GM12873 (cell line): ENCODE measurements at regions not wholly inside any gene's neighbourhood (a gene's known extent, or its start where the extent isn't known, plus 50 kb on each side); places are given as distances from the start of the nearest gene placed in this dataset.

ENCODE experiments used
- TF ChIP-seq, protein P1 (sequence below): IDR thresholded peaks from 2 replicates; pipeline ENCODE4 v1.5.1; 2012; ENCODE audit warnings: low read depth, mild to moderate bottlenecking, moderate library complexity, low read length, control low read depth; ENCODE audit not compliant: insufficient read depth; ENCODE audit errors: missing control alignments

DNA sequence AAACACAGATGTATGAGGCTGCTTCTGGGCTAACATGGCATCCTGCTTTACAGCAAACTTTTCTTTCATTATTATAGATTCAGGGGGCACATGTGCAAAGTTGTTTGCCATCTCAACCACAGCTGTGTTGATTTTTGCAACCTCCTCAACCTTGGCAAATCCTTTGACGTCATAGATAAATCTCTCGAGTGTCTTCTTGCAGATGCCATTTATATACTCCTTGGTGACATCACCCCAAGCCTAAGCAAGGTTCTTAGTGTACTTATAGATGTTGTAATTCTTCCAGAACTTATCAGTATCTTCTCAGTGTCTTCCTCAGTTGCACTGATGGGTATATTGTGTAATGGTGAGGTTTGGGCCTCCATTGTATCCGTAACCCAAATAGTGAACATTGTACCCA, 135.4 kb upstream of the RPH3A start:
- TF ChIP-seq, protein P1, sequence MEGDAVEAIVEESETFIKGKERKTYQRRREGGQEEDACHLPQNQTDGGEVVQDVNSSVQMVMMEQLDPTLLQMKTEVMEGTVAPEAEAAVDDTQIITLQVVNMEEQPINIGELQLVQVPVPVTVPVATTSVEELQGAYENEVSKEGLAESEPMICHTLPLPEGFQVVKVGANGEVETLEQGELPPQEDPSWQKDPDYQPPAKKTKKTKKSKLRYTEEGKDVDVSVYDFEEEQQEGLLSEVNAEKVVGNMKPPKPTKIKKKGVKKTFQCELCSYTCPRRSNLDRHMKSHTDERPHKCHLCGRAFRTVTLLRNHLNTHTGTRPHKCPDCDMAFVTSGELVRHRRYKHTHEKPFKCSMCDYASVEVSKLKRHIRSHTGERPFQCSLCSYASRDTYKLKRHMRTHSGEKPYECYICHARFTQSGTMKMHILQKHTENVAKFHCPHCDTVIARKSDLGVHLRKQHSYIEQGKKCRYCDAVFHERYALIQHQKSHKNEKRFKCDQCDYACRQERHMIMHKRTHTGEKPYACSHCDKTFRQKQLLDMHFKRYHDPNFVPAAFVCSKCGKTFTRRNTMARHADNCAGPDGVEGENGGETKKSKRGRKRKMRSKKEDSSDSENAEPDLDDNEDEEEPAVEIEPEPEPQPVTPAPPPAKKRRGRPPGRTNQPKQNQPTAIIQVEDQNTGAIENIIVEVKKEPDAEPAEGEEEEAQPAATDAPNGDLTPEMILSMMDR, result no peak

DNA sequence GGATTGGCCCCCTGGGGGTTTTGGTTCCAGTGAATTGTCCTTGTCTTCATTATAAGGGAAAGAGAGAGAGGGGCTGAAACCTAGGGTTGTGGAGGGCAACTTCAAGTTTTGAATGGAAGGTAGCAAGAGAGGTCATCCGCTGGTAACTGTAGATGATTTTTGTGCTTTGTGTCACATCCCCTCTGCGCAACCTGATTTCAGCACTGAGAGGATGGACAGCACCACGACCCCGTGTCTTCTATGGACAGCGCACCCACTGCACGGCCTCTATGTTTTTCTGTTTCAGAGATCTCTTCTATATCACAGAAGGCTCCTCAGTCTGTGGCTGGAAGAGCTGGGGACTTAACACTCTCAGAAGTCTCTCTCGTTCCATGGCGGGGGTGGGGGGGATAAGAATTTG, 127.0 kb upstream of the RPH3A start:
- TF ChIP-seq, protein P1, result no peak

DNA sequence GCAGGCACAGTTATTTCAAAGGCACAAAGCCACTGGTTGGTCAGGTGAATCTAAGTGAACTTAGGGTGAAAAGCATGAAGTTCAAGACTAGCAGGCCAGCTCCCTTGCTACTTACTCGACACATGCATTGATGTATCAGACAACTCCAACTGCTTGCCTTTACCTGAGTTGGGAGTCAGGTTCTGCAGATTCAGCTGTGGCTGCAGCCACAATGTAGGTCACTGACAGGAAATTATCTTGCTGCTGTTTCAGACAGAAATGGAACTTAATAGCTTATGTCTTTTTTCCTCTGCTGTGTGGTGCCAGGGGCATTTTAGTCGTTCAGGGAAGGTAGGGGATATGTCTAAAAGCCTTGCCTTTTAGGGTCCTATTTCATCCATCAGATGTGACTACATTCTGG, 125.6 kb upstream of the RPH3A start:
- TF ChIP-seq, protein P1, result no peak

DNA sequence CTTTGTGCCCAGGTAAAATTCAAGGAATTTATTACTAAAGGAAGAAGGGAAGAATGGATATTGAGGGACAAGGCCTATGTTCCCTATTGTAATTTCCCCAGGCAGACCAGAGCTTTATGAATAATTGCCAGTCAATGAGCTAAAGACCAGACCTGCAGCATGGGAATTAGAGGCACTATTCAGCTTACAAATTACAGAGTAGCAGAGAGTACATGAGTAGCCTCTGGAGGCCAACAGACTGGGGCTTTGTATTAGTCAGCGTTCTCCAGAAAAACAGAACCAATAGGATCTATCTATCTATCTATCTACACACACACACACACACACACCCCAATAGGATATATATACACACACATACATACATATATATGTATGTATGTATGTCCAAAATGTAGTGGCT, 120.0 kb upstream of the RPH3A start:
- TF ChIP-seq, protein P1, result no peak

DNA sequence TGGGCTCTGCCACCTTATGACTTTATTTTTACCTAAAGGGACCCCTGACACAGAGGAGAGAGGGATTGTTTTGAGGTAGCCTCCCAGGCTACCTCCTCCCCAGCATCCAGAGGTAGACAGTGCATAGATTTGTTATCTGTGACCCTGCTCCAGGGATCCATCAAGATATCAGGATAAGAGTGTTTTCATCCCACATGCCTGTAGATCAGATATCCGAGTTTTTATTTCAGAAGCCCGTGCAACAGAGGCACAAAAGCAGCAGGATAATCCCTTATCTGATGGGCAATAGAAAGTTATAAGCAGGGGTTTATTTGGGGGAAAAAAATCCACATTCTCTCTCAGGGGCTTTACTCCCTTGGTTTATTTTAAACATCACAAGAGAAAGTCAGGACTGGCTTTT, 117.0 kb upstream of the RPH3A start:
- TF ChIP-seq, protein P1, result no peak

DNA sequence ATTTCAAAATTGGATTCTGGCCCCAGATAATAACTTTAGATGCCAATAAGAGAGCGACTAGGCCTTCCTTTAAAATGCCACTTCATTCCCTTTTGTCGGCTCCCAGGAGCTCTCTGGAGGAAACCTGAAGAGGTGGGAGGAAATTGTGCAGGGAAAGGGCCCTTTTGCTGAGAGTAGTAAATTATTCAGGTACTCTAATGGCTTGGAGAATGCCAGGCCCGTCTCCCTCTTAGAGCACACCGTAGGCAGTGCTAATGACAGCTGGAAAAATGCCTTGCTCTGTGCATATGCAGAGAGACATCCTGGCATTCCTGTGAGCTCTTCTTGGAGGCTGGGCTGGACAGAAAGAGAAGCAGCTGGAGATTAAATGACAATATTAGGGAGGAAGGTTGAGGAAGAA, 115.0 kb upstream of the RPH3A start:
- TF ChIP-seq, protein P1, result no peak

DNA sequence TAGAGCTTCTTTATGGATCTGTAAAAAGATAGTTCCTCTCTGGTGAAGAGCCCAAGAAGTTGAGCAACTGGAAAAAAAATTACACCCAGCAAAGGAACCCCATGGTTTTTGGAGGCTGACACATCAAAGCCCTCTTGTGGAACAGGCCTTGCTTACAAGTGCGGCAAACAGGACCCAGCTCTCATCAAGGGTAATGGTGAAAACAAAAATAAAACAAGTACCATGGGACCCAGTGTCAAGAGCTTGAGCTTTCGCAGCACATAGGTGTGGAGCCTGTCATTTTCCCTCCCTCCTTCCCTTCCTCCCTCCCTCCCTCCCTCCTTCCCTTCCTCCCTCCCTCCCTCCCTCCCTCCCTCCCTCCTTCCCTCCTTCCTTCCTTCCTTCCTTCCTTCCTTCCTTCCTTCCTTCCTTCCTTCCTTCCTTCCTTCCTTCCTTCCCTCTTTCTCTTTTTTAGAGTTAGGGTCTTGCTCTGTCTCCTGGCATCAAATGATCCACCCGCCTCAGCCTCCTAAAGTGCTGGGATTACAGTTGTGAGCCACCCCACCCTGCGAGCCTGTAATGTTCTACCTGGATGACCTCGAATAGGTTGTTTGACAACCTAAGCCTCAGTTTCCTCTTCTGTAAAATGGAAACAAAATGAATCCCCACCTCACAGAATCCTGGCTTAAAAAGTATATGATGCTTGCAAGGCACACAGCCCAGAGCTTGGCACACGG, 114.3 kb upstream of the RPH3A start:
- TF ChIP-seq, protein P1, result no peak
